ENCODE measurements at regions not wholly inside any gene's neighbourhood (a gene's known extent, or its start where the extent isn't known, plus 50 kb on each side); places are given as distances from the start of the nearest gene placed in this dataset.

DNA sequence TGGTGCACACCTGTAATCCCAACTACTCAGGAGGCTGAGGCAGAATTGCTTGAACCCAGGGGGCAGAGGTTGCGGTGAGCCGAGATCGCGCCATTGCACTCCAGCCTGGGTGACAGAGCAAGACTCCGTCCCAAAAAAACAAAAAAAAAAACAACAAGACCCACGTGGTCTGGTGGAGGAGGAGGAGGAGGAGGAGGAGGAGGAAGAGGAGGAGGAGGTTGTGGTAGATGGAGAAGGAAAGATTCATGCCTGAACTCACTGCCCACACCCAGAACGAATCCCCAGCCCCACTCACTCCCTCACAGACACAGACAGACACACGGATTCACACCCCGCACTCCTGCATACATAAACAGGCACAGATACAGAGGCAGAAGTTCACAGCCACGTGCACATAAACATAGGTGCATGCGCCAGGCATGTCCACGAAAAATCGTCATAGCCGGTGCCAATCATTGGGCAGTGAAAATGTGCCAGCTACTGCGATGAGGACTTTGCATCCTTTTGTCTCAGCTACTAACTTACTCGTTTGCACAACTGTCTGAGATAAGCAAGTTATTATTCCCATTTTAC, 138.5 kb downstream of the WSCD1 start:
- DNase-seq: no peak

DNA sequence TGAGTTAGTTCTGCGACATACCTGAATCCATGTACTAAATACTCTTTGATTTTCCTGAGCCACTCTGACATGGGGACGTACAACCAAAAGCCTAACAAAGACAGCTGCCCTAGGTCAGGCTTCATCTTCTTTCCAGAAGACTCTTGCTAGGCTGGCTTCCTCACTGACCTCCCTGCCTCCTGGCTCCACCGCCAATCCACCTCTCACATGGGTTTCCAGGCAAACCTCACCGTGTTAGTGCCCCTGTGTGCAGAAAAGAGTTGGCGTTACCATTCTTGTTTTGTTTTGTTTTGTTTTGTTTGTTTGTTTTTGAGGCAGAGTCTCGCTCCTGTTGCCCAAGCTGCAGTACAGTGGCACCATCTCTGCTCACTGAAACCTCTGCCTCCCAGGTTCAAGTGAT, 135.3 kb downstream of the WSCD1 start:
- no peak for DNase-seq

DNA sequence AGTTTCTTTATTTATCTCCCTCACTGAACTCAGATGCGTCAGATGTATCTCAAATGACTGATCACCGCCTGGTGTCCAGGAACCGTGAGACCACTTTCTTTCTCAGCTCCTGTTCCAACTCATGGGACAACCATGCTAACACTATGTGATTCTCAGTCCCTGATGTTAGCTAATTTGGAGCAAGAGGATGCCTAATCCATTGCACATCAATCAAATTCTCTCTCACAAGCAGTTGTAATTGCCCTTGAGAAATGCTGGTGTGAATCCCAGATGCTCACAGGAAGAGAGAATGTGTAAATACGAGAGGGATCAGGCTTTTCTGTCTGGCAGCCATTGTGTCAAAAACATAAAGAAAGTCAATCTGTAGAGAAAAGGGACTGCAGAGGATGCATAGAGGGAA, 134.9 kb downstream of the WSCD1 start:
- no peak for DNase-seq

DNA sequence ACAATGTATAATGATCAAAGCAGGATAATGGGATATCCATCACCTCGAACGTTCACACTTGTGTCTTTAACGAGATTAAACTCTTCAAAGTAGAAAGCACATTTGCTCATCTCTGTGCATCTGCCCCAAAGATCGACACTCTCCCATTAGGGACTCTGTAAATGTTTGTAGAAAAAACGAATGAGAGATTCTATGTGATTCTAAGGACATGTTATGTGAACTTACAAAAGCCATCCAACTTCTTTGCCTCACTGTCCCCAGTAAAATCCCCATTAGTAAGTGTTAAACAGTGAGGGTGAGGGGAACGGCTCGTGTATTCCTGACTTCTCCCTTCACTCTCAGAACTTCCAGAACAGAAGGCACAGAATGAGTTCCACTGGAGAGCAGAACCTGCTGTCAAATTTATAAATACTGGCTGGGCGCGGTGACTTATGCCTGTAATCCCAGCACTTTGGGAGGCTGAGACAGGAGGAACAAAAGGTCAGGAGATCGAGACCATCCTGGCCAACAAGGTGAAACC, 134.1 kb downstream of the WSCD1 start:
- no peak for DNase-seq

DNA sequence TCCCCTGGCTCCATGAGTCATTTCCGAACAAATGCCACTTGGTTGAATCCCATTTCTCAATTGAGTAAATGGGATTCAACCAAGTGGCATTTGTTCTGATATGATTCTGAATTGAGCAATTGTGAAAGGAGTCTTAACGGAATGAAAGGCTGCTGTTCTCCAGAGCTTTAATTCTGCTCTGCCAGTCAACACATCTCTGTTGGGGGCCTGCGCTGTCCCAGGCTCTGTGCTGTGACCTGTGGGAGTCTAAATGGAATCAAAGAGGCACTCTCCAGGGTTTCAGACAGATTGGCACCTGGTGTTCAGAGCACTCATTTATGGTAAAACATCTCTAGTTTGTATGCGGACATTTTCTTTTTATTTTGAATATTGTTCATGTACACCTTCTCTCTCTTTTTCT, 126.2 kb downstream of the WSCD1 start:
- DNase-seq: no peak

DNA sequence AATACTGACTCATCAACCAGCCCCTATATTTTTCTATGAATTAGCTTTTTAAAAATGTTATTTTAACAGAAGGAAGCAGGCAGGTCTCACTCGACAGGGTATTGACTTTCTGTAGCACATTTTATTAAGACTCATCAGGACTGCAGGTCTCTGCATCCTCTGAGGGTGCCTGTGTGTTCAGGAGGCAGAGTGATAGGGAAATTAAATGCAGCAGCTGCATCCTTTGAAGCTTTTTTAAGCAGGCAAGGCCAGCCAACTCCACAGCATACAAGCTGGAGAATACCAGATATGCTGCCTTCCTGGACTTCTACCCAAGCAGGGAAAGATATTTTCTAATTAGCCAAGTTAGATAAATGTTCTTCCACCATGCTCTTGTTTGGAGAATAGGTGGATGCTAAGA, 124.9 kb downstream of the WSCD1 start:
- DNase-seq: no peak

DNA sequence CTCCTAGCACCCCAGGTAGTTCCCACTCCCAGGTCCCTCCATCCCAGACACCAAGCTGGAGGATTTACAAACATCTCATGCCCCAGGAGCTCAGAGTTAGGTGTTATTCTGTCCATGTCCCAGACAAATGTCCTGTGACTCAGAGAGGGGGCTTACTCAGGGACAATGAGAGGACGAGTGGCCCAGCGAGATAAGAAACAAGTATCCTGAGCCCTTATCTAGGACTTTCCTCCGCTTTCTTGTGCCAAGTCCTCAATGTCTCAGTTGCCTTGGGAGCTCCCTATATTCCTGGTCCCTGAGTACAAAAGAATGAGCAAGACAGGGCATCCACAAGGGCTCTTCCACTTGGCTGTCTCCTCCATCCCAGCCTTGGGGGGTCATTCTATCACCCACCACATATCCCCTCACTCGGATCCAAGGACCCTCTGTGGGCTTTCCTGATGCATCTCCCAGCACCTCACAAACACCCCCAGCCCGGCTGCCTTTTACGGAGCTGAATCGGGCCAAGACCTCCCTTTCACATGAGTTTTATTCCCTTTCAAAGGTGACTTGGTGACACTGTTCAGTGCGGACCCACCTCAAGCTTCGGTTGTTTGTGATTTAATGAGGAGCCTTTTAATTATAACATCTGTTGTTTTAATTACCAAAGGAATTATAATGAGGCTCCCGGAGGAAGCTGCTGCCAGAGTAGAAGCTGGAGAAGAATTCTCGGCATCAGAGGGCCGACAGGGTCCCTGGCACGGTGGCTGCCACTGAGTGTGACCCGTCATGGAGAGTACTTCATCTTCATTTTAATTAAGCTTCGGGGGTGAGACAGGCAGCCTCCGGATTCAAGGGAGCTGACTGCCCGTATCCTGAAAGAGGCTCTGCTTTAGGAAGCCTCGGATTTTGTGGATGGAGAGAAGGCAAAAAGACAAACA, 121.5 kb downstream of the WSCD1 start:
- no peak for DNase-seq

DNA sequence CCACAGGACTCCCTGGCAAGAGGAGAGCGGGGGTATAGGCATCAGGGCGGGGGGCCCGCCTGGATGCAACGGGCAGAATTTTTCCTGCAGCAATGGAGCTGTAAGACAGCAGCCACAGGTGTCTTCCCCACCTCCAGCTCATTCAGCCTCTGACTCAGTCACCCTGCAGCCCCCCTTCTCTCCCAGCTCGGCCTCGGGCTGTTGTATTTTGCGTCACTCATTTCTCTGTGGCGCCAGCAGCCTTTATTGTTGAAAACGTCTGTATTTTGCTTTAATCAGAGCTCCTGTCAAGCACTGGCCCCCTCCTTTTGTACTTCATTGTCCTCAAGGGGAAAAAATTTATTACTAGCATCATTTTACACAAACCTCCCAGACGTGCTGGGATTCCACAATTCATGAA, 117.7 kb downstream of the WSCD1 start:
- DNase-seq: no peak

DNA sequence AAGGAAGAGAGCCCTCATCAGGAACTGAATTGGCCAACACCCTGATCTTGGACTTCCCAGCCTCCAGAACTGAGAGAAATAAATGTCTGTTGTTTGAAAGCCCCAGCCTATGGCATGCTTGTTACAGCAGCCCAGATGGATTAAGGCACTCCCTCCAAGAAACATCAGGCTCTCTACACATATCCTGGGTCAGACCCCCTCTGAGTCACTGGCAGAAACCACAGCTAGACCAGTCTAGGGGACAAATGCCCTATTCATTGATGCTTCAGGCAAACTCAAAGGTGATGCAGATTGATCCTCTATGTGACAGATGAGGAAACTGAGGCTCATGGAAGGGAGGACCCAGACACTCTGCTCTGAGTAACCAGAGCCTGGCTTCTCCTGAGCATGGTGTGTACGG, 116.8 kb downstream of the WSCD1 start:
- no peak for DNase-seq

DNA sequence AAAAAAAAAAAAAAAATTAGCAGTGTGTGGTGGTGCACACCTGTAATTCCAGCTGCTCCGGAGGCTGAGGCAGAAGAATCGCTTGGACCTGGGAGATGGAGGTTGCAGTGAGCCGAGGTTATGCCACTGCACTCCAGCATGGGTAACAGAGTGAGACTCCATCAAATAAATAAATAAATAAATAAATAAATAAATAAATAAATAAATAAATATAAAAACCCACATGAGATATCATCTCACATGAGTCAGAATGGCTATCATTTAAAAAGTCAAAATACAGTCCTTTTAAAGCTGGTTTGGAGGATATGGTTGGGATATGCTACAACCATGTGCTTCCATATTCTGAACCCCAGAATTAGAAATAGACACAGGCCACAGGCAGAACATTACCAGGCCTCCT, 114.3 kb downstream of the WSCD1 start:
- no peak for DNase-seq

DNA sequence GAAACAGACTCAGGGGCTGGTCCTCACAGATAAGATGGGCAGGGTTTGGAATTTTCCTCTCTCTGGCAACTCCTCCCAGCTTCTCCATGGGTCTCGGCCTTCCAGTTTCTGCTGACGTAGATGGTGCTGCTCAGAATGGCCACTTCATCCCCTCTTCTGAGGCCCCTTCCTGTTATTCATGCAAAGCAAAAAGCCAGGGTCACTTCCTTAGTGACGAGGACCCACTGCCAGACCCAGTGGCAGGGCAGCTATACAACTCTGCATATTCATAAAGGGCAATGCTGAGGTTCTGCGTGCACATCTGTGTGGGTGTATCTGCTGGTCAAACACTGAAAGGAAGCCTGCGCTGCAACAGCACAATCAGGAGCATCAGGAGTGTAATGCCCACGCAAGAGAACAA, 108.8 kb downstream of the WSCD1 start:
- DNase-seq: no peak

DNA sequence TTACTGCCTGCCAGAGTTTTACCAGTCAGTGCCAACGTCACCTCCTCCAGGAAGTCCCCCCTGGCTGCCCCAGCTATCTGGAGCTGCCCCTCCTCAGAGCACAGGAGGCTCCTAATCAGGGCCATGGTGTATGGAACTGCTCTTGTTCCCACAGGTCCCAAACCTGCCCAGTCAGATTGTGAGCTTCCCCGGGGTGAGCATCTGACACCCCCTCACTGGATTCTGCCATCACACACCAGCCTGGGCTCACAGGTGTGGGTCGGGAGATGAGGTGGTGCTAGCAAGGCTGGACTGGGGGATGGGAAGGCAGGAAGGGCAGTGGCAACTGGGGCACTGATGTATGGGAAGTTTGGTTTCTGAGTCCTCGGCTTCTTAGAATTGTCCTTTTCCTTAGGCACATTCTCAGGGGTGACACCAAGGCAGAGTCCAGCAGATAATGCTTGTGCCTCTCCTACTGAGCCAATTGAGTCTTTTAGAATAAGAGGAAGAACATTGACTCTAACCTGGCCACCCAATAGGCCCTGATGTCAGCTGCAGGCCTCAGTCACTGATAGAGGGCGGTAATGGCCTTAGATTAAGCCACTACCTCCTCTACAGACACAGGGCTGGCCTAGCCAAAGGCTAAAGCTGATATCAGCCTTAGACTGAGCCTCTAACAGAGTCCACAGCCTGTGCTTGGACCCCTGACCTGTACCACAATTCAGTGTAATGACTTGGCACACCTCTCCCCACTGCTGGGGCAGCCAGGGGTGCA, 107.9 kb downstream of the WSCD1 start:
- no peak for DNase-seq

All from stimulated activated CD4-positive, alpha-beta T cell treated with anti-CD3 and anti-CD28 coated beads, Interleukin-12 subunit alpha, Interleukin-12 subunit beta, amount 100 ng/mL, for 4 hours (primary cell).